K562 (cell line): ENCODE measurements at regions not wholly inside any gene's neighbourhood (a gene's known extent, or its start where the extent isn't known, plus 50 kb on each side); places are given as distances from the start of the nearest gene placed in this dataset.

ENCODE experiments used
- ATAC-seq: fragments of 200-7000 bp; cut with Tn5 transposase; 3 replicates; pipeline ENCODE4 v1.9.1; 2020; ENCODE audit warnings: moderate library complexity
- BruUV-seq: library from RNA; stranded (reverse); fragments of 400-500 nt; replicated peaks from 2 replicates; lab custom pipeline; 2021; lab: Mats Ljungman, UMichigan
- CTCF ChIA-PET: fragments of 300-600 bp; formaldehyde crosslinking; extraction: SDS; loops from one replicate; lab custom pipeline; 2021; ENCODE audit warnings: low intra/inter-chr PET ratio; lab: Yijun Ruan, JAX
- POLR2A ChIA-PET: fragments of 300-600, 350-650 bp; sonication (Branson Sonifier 250); formaldehyde crosslinking; extraction: SDS; loops from one replicate; lab custom pipeline; 2021; ENCODE audit warnings: antibody characterized with exemption, inconsistent platforms; lab: Yijun Ruan, JAX
- DNase-seq, 4 experiments: peaks; one replicate each; pipeline versions ENCODE4 v3.0.0 to v3.0.0-alpha.2; 2011 to 2018; ENCODE audit warnings: low spot score in 3 of 4, mixed read lengths in 3 of 4; ENCODE audit errors: extremely low read depth in 1 of 4
- FAIRE-seq: peaks from 2 replicates; lab custom pipeline; 2011; peaks lifted over from hg19 to GRCh38; lab: Jason Lieb, UNC
- H2AFZ ChIP-seq: 2 replicates; pipeline ENCODE4 v1.6.0; 2011; ENCODE audit warnings: low read depth, low read length, control low read depth, inconsistent platforms
- H3K27ac ChIP-seq: fragments of 200-600 bp; 3 replicates; pipeline ENCODE4 v1.8.0; 2011; ENCODE audit warnings: low read depth, mild to moderate bottlenecking, control low read depth, inconsistent platforms, low read length, moderate library complexity, mixed read lengths; ENCODE audit errors: extremely low read depth
- H3K27me3 ChIP-seq, 2 experiments: fragments of 300-600 bp in 1 of 2; 2 replicates in 1 of 2; 3 replicates in 1 of 2; pipeline versions ENCODE4 v1.6.0 to v1.8.0; 2011; ENCODE audit warnings: inconsistent platforms in 2 of 2, low read length in 2 of 2, mild to moderate bottlenecking in 1 of 2, mixed read lengths in 1 of 2, moderate library complexity in 1 of 2; ENCODE audit not compliant: control insufficient read depth in 2 of 2, insufficient read depth in 2 of 2
- H3K36me3 ChIP-seq: fragments of 300-600 bp; 3 replicates; pipeline ENCODE4 v1.8.0; 2011; ENCODE audit warnings: mild to moderate bottlenecking, low read length, inconsistent platforms; ENCODE audit not compliant: control insufficient read depth, insufficient read depth
- H3K4me1 ChIP-seq, 2 experiments: fragments of 200-600 bp in 1 of 2; replicated peaks in 1 of 2; 2 replicates in 1 of 2; 3 replicates in 1 of 2; pipeline versions ENCODE4 v1.5.1 to v1.8.0; 2011; ENCODE audit warnings: inconsistent platforms in 2 of 2, low read length in 2 of 2, mild to moderate bottlenecking in 1 of 2, mixed read lengths in 1 of 2, moderate library complexity in 1 of 2; ENCODE audit not compliant: control insufficient read depth in 2 of 2, insufficient read depth in 2 of 2
- H3K4me2 ChIP-seq: 2 replicates; pipeline ENCODE4 v1.6.1; 2011; ENCODE audit warnings: low read length, control low read depth, inconsistent platforms, mixed read lengths; ENCODE audit not compliant: insufficient read depth
- H3K4me3 ChIP-seq: fragments of 200-600 bp; sonication (generic), shearing (Covaris generic); 2 replicates; pipeline ENCODE4 v1.5.1; 2016; ENCODE audit warnings: control low read depth, inconsistent platforms
- H3K79me2 ChIP-seq: fragments of 200-600 bp; 3 replicates; pipeline ENCODE4 v1.8.0; 2011; ENCODE audit warnings: low read length, inconsistent platforms; ENCODE audit not compliant: control insufficient read depth, insufficient read depth
- H3K9ac ChIP-seq, 2 experiments: 2 replicates each; pipeline versions ENCODE4 v1.6.0 to v1.6.1; 2011; ENCODE audit warnings: low read depth in 2 of 2, low read length in 2 of 2, control low read depth in 1 of 2, inconsistent platforms in 1 of 2, mild to moderate bottlenecking in 1 of 2, mixed read lengths in 1 of 2; ENCODE audit not compliant: insufficient read depth in 1 of 2
- H3K9me1 ChIP-seq: one replicate; pipeline ENCODE4 v1.6.0; 2011; ENCODE audit warnings: inconsistent platforms, mild to moderate bottlenecking, low read length, moderate library complexity; ENCODE audit not compliant: control insufficient read depth, insufficient read depth
- H3K9me3 ChIP-seq: replicated peaks from 2 replicates; pipeline ENCODE4 v1.5.1; 2011; ENCODE audit warnings: low read depth, low read length, inconsistent platforms; ENCODE audit not compliant: control insufficient read depth, insufficient read depth
- H4K20me1 ChIP-seq: replicated peaks from 2 replicates; pipeline ENCODE4 v1.6.1; 2011; ENCODE audit warnings: low read length, inconsistent platforms, mixed read lengths; ENCODE audit not compliant: control insufficient read depth, insufficient read depth
- EHMT2 ChIP-seq: fragments of 450-650 bp; IDR thresholded peaks from 2 replicates; pipeline ENCODE4 v1.6.1; 2018; ENCODE audit warnings: antibody characterized with exemption
- JUND ChIP-seq, 2 experiments: IDR thresholded peaks; 2 replicates in 1 of 2; 3 replicates in 1 of 2; pipeline ENCODE4 v1.6.1; 2011; ENCODE audit warnings: borderline replicate concordance in 2 of 2, low read depth in 2 of 2, low read length in 2 of 2, improper control_type of control experiment in 1 of 2, missing biosample characterization in 1 of 2, missing genetic modification characterization in 1 of 2, missing genetic modification reagents in 1 of 2
- MAFG ChIP-seq: fragments of 450-650 bp; conservative IDR thresholded peaks from 2 replicates; pipeline ENCODE4 v1.6.1; 2016; ENCODE audit warnings: missing genetic modification characterization, missing compliant biosample characterization
- MIER1 ChIP-seq: fragments of 450-650 bp; IDR thresholded peaks from 2 replicates; pipeline ENCODE4 v1.6.1; 2016; ENCODE audit warnings: antibody characterized with exemption, mild to moderate bottlenecking, low read depth
- NFIX ChIP-seq: fragments of 250-450 bp; sonication (Bioruptor Pico); IDR thresholded peaks from 2 replicates; pipeline ENCODE4 v1.4.0; 2020; ENCODE audit warnings: low read depth, mild to moderate bottlenecking, moderate library complexity
- SAFB ChIP-seq: fragments of 200-400 bp; formaldehyde crosslinking; IDR thresholded peaks from 2 replicates; pipeline ENCODE4 v1.6.1; 2017; ENCODE audit warnings: low read depth, low read length, borderline replicate concordance
- ZKSCAN3 ChIP-seq: fragments of 250-450 bp; sonication (Bioruptor Pico); IDR thresholded peaks from 2 replicates; pipeline ENCODE4 v1.4.0; 2020
- WGBS: fragments of 100-300 bp; shearing (Covaris generic); methylation state at CpG from one replicate; pipeline ENCODE4 v1.1.6; 2016; ENCODE audit warnings: low coverage, mixed read lengths; ENCODE audit not compliant: insufficient coverage; ENCODE audit errors: missing lambda C conversion rate; 5-methylcytosine and 5-hydroxymethylcytosine counted together
- in situ Hi-C: fragments of 300-500 bp; cut with MboI; formaldehyde crosslinking; loops from 4 replicates; pipeline ENCODE4 v1.15.0; 2018; ENCODE audit warnings: inconsistent platforms, mixed read lengths
- intact Hi-C: fragments of 100-400 bp; cut with micrococcal nuclease; formaldehyde crosslinking; loops from 2 replicates; pipeline ENCODE4 v1.14.2; 2022
- TF ChIP-seq, protein P1 (sequence below): fragments of 450-650 bp; formaldehyde crosslinking; IDR thresholded peaks from 2 replicates; pipeline ENCODE4 v1.4.0; 2020; ENCODE audit warnings: mild to moderate bottlenecking, moderate library complexity
- TF ChIP-seq, protein P2 (sequence below), 2 experiments: fragments of 450-650 bp; formaldehyde crosslinking in 1 of 2; IDR thresholded peaks; 2 replicates each; pipeline versions ENCODE4 v1.4.0 to v1.6.1; 2014 to 2020; ENCODE audit warnings: mild to moderate bottlenecking in 2 of 2, borderline replicate concordance in 1 of 2, low read depth in 1 of 2

DNA sequence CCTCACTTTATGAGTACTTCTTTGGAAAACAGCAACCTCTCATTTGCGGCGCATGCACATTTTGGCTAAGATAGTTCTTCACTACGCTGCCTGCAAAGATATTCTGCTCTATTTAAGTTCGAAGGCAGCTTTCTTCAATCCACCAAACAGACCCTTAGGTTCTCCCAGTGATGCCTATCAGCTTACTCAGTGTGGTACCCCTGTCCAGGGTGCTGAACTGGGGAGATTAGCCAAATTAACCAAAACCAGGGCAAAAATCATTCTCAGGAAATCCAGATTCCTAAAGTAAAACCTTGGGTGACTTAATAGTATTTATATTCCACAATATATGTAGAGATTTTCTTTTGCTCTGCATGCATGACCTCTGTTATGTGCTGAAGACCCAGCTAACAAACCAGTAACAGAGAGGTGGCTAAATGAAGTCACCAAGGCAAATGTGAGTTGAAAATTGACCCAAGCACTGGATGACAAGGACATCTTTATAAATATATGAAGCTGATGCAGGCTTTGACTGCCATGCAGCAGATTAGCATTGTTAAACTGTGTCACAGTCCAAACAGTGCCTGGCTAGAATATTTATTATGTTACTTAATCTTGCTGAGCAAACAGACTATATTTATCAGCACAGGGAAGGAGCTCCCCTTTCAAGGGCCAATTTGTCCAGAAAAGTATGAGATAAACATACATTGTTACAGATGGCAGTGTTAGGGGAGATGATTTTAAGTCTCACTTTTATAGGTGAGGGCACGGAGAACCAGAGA is 418.2 kb downstream of the STIM2 start:
- Histone ChIP-seq H3K4me3 (no peak overlapping the region), H3K27me3 (no peaks in the 10 kb centered on the region), H3K9ac (no peak overlapping the region), H3K9me1 (no peaks in the 10 kb centered on the region), H3K27ac (no peak overlapping the region), H3K36me3 (no peaks in the 10 kb centered on the region), H4K20me1 (no peaks in the 10 kb centered on the region), H3K79me2 (no peaks in the 10 kb centered on the region), H3K4me1 (no peaks in the 10 kb centered on the region), H3K9me3 (no peaks in the 10 kb centered on the region), H3K4me2 (no peak overlapping the region), H2AFZ (no peak overlapping the region)
- 22% methylated on average over 5 of the region's 5 CpGs for WGBS
- in situ Hi-C loops: no loop called here
- POLR2A ChIA-PET: no interaction called here
- CTCF ChIA-PET: no interaction called here
- ATAC-seq (no peak), DNase-seq (peak; percentile 11 to 28 (median 14)), FAIRE-seq (peak; percentile 64)
- TF ChIP-seq SAFB (no peak), JUND (IDR thresholded peaks at IDR 0.05; ENCODE audit: borderline replicate concordance, low read depth, low read length) (no peak), JUND (tag; IDR thresholded peaks at IDR 0.05; ENCODE audit: borderline replicate concordance, low read depth, low read length) (no peak), MAFG (tag) (no peak), MIER1 (peak; percentile 79), NFIX (CRISPR knock-in tag) (no peak), EHMT2 (peak; percentile 89), ZKSCAN3 (no peak)
- TF ChIP-seq, protein P1, sequence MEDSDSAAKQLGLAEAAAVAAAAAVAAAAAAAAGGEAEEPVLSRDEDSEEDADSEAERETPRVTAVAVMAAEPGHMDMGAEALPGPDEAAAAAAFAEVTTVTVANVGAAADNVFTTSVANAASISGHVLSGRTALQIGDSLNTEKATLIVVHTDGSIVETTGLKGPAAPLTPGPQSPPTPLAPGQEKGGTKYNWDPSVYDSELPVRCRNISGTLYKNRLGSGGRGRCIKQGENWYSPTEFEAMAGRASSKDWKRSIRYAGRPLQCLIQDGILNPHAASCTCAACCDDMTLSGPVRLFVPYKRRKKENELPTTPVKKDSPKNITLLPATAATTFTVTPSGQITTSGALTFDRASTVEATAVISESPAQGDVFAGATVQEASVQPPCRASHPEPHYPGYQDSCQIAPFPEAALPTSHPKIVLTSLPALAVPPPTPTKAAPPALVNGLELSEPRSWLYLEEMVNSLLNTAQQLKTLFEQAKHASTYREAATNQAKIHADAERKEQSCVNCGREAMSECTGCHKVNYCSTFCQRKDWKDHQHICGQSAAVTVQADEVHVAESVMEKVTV (CRISPR knock-in tag): no peak
- TF ChIP-seq, protein P2, sequence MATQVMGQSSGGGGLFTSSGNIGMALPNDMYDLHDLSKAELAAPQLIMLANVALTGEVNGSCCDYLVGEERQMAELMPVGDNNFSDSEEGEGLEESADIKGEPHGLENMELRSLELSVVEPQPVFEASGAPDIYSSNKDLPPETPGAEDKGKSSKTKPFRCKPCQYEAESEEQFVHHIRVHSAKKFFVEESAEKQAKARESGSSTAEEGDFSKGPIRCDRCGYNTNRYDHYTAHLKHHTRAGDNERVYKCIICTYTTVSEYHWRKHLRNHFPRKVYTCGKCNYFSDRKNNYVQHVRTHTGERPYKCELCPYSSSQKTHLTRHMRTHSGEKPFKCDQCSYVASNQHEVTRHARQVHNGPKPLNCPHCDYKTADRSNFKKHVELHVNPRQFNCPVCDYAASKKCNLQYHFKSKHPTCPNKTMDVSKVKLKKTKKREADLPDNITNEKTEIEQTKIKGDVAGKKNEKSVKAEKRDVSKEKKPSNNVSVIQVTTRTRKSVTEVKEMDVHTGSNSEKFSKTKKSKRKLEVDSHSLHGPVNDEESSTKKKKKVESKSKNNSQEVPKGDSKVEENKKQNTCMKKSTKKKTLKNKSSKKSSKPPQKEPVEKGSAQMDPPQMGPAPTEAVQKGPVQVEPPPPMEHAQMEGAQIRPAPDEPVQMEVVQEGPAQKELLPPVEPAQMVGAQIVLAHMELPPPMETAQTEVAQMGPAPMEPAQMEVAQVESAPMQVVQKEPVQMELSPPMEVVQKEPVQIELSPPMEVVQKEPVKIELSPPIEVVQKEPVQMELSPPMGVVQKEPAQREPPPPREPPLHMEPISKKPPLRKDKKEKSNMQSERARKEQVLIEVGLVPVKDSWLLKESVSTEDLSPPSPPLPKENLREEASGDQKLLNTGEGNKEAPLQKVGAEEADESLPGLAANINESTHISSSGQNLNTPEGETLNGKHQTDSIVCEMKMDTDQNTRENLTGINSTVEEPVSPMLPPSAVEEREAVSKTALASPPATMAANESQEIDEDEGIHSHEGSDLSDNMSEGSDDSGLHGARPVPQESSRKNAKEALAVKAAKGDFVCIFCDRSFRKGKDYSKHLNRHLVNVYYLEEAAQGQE (IDR thresholded peaks at IDR 0.05; ENCODE audit: borderline replicate concordance): peak; percentile 96
- TF ChIP-seq, protein P2 (CRISPR knock-in tag; IDR thresholded peaks at IDR 0.05; ENCODE audit: low read depth): peak; percentile 91
- no TSS peak for BruUV-seq
- intact Hi-C loops: no loop called here
